ENCODE measurements at regions not wholly inside any gene's neighbourhood (a gene's known extent, or its start where the extent isn't known, plus 50 kb on each side); places are given as distances from the start of the nearest gene placed in this dataset.

- no peak for DNase-seq (ENCODE audit: insufficient read length, low spot score)
- FAIRE-seq, result no peak
These were observed 75.5 kb downstream of the FOXD2 start for GRCh38 chr1:47513393-47513792.

DNA sequence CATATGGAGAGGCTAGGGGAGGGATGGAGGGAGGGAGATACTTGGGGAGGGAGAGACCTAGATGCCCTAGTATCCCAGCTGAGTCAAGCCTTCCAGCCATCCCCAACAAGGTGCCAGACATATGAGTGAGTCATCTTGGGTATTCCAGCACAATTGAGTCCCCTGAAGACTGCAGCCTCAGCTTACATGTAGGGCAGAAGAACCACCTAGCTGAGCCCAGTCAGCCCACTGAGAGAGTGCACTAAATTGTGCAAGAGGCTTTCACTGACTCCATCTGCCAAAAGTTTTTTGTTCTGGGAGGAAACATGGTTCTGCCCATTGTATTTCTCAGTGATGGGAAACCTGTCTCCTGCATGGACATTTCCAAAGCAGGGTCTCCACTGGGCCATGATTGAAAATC lies 76.4 kb downstream of the FOXD2 start:
- TF ChIP-seq, protein P1, sequence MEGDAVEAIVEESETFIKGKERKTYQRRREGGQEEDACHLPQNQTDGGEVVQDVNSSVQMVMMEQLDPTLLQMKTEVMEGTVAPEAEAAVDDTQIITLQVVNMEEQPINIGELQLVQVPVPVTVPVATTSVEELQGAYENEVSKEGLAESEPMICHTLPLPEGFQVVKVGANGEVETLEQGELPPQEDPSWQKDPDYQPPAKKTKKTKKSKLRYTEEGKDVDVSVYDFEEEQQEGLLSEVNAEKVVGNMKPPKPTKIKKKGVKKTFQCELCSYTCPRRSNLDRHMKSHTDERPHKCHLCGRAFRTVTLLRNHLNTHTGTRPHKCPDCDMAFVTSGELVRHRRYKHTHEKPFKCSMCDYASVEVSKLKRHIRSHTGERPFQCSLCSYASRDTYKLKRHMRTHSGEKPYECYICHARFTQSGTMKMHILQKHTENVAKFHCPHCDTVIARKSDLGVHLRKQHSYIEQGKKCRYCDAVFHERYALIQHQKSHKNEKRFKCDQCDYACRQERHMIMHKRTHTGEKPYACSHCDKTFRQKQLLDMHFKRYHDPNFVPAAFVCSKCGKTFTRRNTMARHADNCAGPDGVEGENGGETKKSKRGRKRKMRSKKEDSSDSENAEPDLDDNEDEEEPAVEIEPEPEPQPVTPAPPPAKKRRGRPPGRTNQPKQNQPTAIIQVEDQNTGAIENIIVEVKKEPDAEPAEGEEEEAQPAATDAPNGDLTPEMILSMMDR (IDR thresholded peaks at IDR 0.05; ENCODE audit: insufficient read depth, missing control alignments), result no peak
- DNase-seq (ENCODE audit: insufficient read length, low spot score), result no peak
- FAIRE-seq, result no peak

More at GRCh38 chr1:47513393-47513792, 75.5 kb downstream of the FOXD2 start:
- TF ChIP-seq, protein P1 (IDR thresholded peaks at IDR 0.05; ENCODE audit: insufficient read depth, missing control alignments), result no peak

- DNase-seq (ENCODE audit: insufficient read length, low spot score) (no peak), FAIRE-seq (no peak)
- TF ChIP-seq, protein P1 (IDR thresholded peaks at IDR 0.05; ENCODE audit: insufficient read depth, missing control alignments), result no peak
These were observed 77.4 kb downstream of the FOXD2 start for GRCh38 chr1:47515164-47515789.

GRCh38 chr1:47517946-47518345 lies 80.1 kb downstream of the FOXD2 start:
- DNase-seq (ENCODE audit: insufficient read length, low spot score) (no peak), FAIRE-seq (no peak)
- TF ChIP-seq, protein P1 (IDR thresholded peaks at IDR 0.05; ENCODE audit: insufficient read depth, missing control alignments), result no peak

- no peak for DNase-seq (ENCODE audit: insufficient read length, low spot score)
- TF ChIP-seq, protein P1 (IDR thresholded peaks at IDR 0.05; ENCODE audit: insufficient read depth, missing control alignments), result no peak
- FAIRE-seq, result no peak
These were observed 81.6 kb downstream of the FOXD2 start for GRCh38 chr1:47519491-47519890.

- no peak for FAIRE-seq
- DNase-seq (ENCODE audit: insufficient read length, low spot score), result no peak
- TF ChIP-seq, protein P1 (IDR thresholded peaks at IDR 0.05; ENCODE audit: insufficient read depth, missing control alignments), result no peak
These were observed 82.1 kb downstream of the FOXD2 start for GRCh38 chr1:47519971-47520370.

GRCh38 chr1:47521034-47521881 lies 83.4 kb downstream of the FOXD2 start:
- TF ChIP-seq, protein P1 (IDR thresholded peaks at IDR 0.05; ENCODE audit: insufficient read depth, missing control alignments), result no peak
- FAIRE-seq, result no peak
- DNase-seq (ENCODE audit: insufficient read length, low spot score), result no peak
